MCF 10A (cell line): ENCODE measurements at regions not wholly inside any gene's neighbourhood (a gene's known extent, or its start where the extent isn't known, plus 50 kb on each side); places are given as distances from the start of the nearest gene placed in this dataset.
"Not testable (repeated sequence)": the region's sequence is repeated elsewhere in the genome, so short reads cannot be mapped to it uniquely, and the experiment has no call there.

Experiments used
- BruUV-seq: library from RNA; stranded (reverse); fragments of 400-500 nt; replicated peaks from 2 replicates; lab custom pipeline; 2021; lab: Mats Ljungman, UMichigan
- CTCF ChIA-PET: fragments of 300-600 bp; sonication (Branson Sonifier 250); formaldehyde crosslinking; extraction: SDS; loops from one replicate; lab custom pipeline; 2021; ENCODE audit warnings: antibody characterized with exemption, inconsistent platforms; lab: Yijun Ruan, JAX
- POLR2A ChIA-PET: fragments of 300-600, 350-650 bp; sonication (Branson Sonifier 250); formaldehyde crosslinking; extraction: SDS; loops from one replicate; lab custom pipeline; 2020; ENCODE audit warnings: antibody characterized with exemption, inconsistent platforms; lab: Yijun Ruan, JAX
- DNase-seq: peaks from one replicate; pipeline ENCODE4 v3.0.0-alpha.2; 2018; ENCODE audit not compliant: unreplicated experiment
- H3K27ac Mint-ChIP-seq: one replicate; pipeline ENCODE4 v1.8.0; 2022; ENCODE audit warnings: mild to moderate bottlenecking, low read depth, mixed read lengths; ENCODE audit not compliant: unreplicated experiment
- H3K27me3 Mint-ChIP-seq: one replicate; pipeline ENCODE4 v1.8.0; 2022; ENCODE audit warnings: mixed read lengths; ENCODE audit not compliant: insufficient read depth, unreplicated experiment
- H3K36me3 Mint-ChIP-seq: one replicate; pipeline ENCODE4 v1.8.0; 2022; ENCODE audit warnings: mild to moderate bottlenecking, moderate library complexity, mixed read lengths; ENCODE audit not compliant: insufficient read depth, unreplicated experiment
- H3K4me1 Mint-ChIP-seq: one replicate; pipeline ENCODE4 v1.8.0; 2022; ENCODE audit warnings: mixed read lengths; ENCODE audit not compliant: insufficient read depth, unreplicated experiment
- H3K4me3 Mint-ChIP-seq: one replicate; pipeline ENCODE4 v1.8.0; 2022; ENCODE audit warnings: mild to moderate bottlenecking, moderate library complexity, mixed read lengths; ENCODE audit not compliant: unreplicated experiment
- H3K9me3 Mint-ChIP-seq: one replicate; pipeline ENCODE4 v1.8.0; 2022; ENCODE audit warnings: mixed read lengths; ENCODE audit not compliant: unreplicated experiment
- intact Hi-C: fragments of 100-400 bp; cut with micrococcal nuclease; formaldehyde crosslinking; loops from 2 replicates; pipeline ENCODE4 v1.14.1; 2022
- TF ChIP-seq, protein P1 (sequence below): fragments of 200-600 bp; IDR thresholded peaks from one replicate; pipeline ENCODE4 v1.8.0; 2022; ENCODE audit warnings: antibody characterized with exemption, mild to moderate bottlenecking; ENCODE audit not compliant: unreplicated experiment

DNA sequence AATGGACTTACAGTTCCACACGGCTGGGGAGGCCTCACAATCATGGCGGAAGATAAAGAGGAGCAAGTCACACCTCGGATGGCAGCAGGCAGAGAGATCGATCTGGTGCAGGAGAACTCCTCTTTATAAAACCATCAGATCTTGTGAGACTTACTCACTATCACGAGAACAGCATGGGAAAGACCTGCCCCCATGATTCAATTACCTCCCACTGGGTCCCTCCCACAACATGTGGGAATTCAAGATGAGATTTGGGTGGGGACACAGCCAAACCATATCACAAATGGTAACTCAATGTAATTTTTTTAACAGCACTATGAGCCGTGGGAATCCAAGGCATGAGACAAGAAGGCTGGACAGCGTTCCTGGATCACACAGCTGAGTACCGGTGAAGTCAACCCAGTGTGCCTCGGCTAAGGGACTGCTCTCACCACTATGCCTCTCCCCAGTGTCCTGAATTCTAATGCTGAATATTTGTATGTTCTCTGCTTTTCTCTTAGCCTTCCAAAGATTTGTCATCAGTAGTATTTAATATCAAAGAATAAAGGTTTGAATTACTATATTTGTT lies 84.3 kb downstream of the IRS2 start:
- intact Hi-C loops, DNase-seq, H3K36me3 Mint-ChIP-seq, H3K9me3 Mint-ChIP-seq, H3K27me3 Mint-ChIP-seq, H3K4me3 Mint-ChIP-seq, H3K27ac Mint-ChIP-seq, BruUV-seq: not testable (repeated sequence)
- H3K4me1 Mint-ChIP-seq = peaks cover 38% of the 10 kb centered on the region
- POLR2A ChIA-PET = interaction anchor here (0.7 kb wide), 1 partner anchor 769 kb away, joined by 3 read pairs; no protein-coding TSS in a partner anchor
- CTCF ChIA-PET = interaction anchor here (0.5 kb wide), 1 partner anchor 11 kb away, joined by 3 read pairs; no protein-coding TSS in a partner anchor

DNA sequence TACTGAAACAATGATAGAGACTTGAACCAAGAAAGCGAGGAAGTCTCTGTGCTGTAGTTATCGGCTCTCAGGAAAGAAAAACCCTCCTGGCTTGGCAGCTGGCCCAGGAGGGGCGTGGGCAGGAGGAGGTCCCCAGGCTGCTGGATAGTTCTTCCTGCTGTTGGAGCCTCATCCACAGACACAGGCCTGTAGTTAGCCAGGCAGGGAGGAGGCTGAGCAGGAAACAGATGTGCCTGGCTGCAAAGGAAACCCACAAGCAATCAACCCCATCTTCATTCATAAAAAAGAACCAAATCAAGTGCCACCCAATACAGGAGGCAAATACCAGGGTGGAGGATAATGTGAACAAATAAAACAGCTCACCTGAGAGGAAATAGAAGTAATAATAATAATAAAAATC lies 86.2 kb downstream of the IRS2 start:
- POLR2A ChIA-PET = interaction anchor here (1.1 kb wide), 1 partner anchor 50 kb away, joined by 3 read pairs; no protein-coding TSS in a partner anchor
- H3K27ac Mint-ChIP-seq = peak overlapping the region; percentile 81
- BruUV-seq = no TSS peak

DNA sequence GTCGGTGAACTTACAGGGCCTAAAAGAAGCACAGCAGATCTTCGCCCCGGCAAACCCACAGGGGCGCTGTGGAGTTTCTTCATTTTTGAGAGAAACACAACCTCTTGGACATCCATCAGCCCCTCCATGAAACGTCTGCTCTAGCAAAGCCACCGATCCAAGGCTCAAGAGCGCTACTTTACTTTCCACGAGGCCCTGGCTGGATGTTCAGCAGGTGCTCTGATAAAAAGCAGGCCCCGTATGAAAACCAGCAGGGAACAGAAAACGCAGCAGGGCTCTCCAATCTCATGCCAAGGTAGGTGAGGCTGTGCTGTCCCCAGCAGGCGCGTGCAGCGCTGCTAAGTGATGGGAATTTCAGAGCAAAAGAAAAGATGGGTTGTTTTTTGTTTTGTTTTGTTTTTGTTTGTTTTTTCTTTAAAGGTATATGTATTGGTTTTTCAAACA lies 86.7 kb downstream of the IRS2 start:
- ChIA-PET POLR2A (interaction anchor here (1.0 kb wide), 1 partner anchor 52 kb away, joined by 3 read pairs; no protein-coding TSS in a partner anchor), CTCF (no interaction called here)
- H3K36me3 Mint-ChIP-seq = peaks cover 4% of the 10 kb centered on the region
- no TSS peak for BruUV-seq
- intact Hi-C loops = no loop called here
- H3K27me3 Mint-ChIP-seq = no peaks in the 10 kb centered on the region
- H3K4me1 Mint-ChIP-seq = peaks cover 27% of the 10 kb centered on the region
- no peaks in the 10 kb centered on the region for H3K9me3 Mint-ChIP-seq
- no peak overlapping the region for H3K4me3 Mint-ChIP-seq
- H3K27ac Mint-ChIP-seq = peak overlapping the region; percentile 81
- DNase-seq = no peak
- TF ChIP-seq, protein P1, sequence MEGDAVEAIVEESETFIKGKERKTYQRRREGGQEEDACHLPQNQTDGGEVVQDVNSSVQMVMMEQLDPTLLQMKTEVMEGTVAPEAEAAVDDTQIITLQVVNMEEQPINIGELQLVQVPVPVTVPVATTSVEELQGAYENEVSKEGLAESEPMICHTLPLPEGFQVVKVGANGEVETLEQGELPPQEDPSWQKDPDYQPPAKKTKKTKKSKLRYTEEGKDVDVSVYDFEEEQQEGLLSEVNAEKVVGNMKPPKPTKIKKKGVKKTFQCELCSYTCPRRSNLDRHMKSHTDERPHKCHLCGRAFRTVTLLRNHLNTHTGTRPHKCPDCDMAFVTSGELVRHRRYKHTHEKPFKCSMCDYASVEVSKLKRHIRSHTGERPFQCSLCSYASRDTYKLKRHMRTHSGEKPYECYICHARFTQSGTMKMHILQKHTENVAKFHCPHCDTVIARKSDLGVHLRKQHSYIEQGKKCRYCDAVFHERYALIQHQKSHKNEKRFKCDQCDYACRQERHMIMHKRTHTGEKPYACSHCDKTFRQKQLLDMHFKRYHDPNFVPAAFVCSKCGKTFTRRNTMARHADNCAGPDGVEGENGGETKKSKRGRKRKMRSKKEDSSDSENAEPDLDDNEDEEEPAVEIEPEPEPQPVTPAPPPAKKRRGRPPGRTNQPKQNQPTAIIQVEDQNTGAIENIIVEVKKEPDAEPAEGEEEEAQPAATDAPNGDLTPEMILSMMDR = no peak

More for the DNA sequence above, 86.2 kb downstream of the IRS2 start:
- Mint-ChIP-seq H3K4me3 (no peak overlapping the region), H3K27me3 (no peaks in the 10 kb centered on the region), H3K36me3 (no peaks in the 10 kb centered on the region), H3K9me3 (no peaks in the 10 kb centered on the region), H3K4me1 (peaks cover 32% of the 10 kb centered on the region)
- TF ChIP-seq, protein P1 = no peak
- CTCF ChIA-PET = interaction anchor here (0.7 kb wide), 2 partner anchors 448 to 1017 kb away, joined by 3 to 4 read pairs; no protein-coding TSS in a partner anchor
- intact Hi-C loops = no loop called here
- DNase-seq = peak; percentile 74

DNA sequence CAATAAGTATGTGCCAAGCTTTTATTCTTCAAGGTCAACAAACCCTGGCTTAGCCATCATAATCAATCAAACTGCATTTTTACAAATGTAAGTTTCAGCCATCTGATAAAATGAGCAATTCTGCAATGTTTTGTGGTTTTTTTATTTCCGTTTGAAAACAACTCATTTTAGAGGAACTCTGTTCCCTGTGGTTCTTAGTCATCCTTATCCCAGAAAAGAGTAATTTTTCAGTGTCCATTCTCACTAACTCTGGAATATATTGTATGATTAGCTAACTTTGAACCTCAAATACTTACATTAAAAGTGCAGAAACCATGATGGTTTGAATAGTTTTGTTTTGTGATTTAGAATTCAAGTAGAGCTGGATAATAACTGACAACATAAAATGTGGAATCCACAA lies 87.6 kb downstream of the IRS2 start:
- TF ChIP-seq, protein P1 = no peak
- DNase-seq = peak; percentile 48
- Mint-ChIP-seq H3K9me3 (no peaks in the 10 kb centered on the region), H3K4me1 (peaks cover 22% of the 10 kb centered on the region), H3K4me3 (no peak overlapping the region), H3K27ac (no peak overlapping the region), H3K27me3 (no peaks in the 10 kb centered on the region), H3K36me3 (peaks cover 4% of the 10 kb centered on the region)
- intact Hi-C loops = no loop called here
- CTCF ChIA-PET = no interaction called here
- BruUV-seq = no TSS peak
- POLR2A ChIA-PET = interaction anchor here (0.6 to 1.0 kb wide), 2 partner anchors 53 to 1564 kb away, joined by 3 read pairs; no protein-coding TSS in a partner anchor
